Duodenal mucosa (tissue), 2 donors: ENCODE measurements at regions not wholly inside any gene's neighbourhood (a gene's known extent, or its start where the extent isn't known, plus 50 kb on each side); places are given as distances from the start of the nearest gene placed in this dataset.

Source experiments
- H3K27ac ChIP-seq: one replicate; pipeline ENCODE4 v1.7.0; 2013; ENCODE audit warnings: low read depth, low read length
- H3K27me3 ChIP-seq, 2 donors: one replicate each; pipeline ENCODE4 v1.7.0; 2013; ENCODE audit warnings: low read length in 2 of 2, control low read depth in 1 of 2; ENCODE audit not compliant: insufficient read depth in 2 of 2, control insufficient read depth in 1 of 2
- H3K36me3 ChIP-seq, 2 donors: one replicate each; pipeline ENCODE4 v1.7.0; 2013; ENCODE audit warnings: low read length in 2 of 2, control low read depth in 1 of 2; ENCODE audit not compliant: insufficient read depth in 2 of 2, control insufficient read depth in 1 of 2
- H3K4me1 ChIP-seq, 2 donors: one replicate each; pipeline ENCODE4 v1.7.0; 2013; ENCODE audit warnings: low read length in 2 of 2, control low read depth in 1 of 2; ENCODE audit not compliant: insufficient read depth in 2 of 2, control insufficient read depth in 1 of 2
- H3K4me3 ChIP-seq, 2 donors: one replicate each; pipeline ENCODE4 v1.7.0; 2013; ENCODE audit warnings: low read length in 2 of 2, low read depth in 1 of 2
- H3K9ac ChIP-seq, 2 donors: one replicate each; pipeline ENCODE4 v1.7.0; 2013; ENCODE audit warnings: low read length in 2 of 2, low read depth in 1 of 2
- H3K9me3 ChIP-seq, 2 donors: one replicate each; pipeline ENCODE4 v1.7.0; 2013; ENCODE audit warnings: low read length in 2 of 2, control low read depth in 1 of 2; ENCODE audit not compliant: control insufficient read depth in 1 of 2

- Histone ChIP-seq H3K4me3 (no peak overlapping the region), H3K9ac (no peak overlapping the region), H3K27ac (no peak overlapping the region), H3K27me3 (peaks cover 0 to 2% of the 10 kb centered on the region in 2 donors), H3K4me1 (no peaks in the 10 kb centered on the region), H3K9me3 (no peaks in the 10 kb centered on the region), H3K36me3 (no peaks in the 10 kb centered on the region)
These were observed 68.6 kb upstream of the PAX6 start for GRCh38 chr11:31879681-31880080.

- Histone ChIP-seq H3K4me1 (no peaks in the 10 kb centered on the region), H3K4me3 (no peak overlapping the region), H3K27me3 (peaks cover 3 to 5% of the 10 kb centered on the region in 2 donors), H3K9ac (no peak overlapping the region), H3K36me3 (no peaks in the 10 kb centered on the region), H3K27ac (no peak overlapping the region), H3K9me3 (no peaks in the 10 kb centered on the region)
These were observed 66.7 kb upstream of the PAX6 start for GRCh38 chr11:31877863-31878262.

- Histone ChIP-seq H3K9ac (no peak overlapping the region), H3K4me1 (no peaks in the 10 kb centered on the region), H3K4me3 (no peak overlapping the region), H3K36me3 (no peaks in the 10 kb centered on the region), H3K27me3 (peaks cover 5 to 8% of the 10 kb centered on the region in 2 donors), H3K9me3 (no peaks in the 10 kb centered on the region), H3K27ac (no peak overlapping the region)
These were observed 66.0 kb upstream of the PAX6 start for GRCh38 chr11:31877083-31877482.

- Histone ChIP-seq H3K4me1 (no peaks in the 10 kb centered on the region), H3K9me3 (no peaks in the 10 kb centered on the region), H3K36me3 (no peaks in the 10 kb centered on the region), H3K9ac (no peak overlapping the region), H3K27me3 (peaks cover 11 to 14% of the 10 kb centered on the region in 2 donors), H3K27ac (no peak overlapping the region), H3K4me3 (no peak overlapping the region)
These were observed 64.9 kb upstream of the PAX6 start for GRCh38 chr11:31875866-31876560.

- Histone ChIP-seq H3K27ac (no peak overlapping the region), H3K36me3 (no peaks in the 10 kb centered on the region), H3K4me3 (no peak overlapping the region), H3K4me1 (no peaks in the 10 kb centered on the region), H3K27me3 (peaks cover 14 to 17% of the 10 kb centered on the region in 2 donors), H3K9me3 (no peaks in the 10 kb centered on the region), H3K9ac (no peak overlapping the region)
These were observed 63.6 kb upstream of the PAX6 start for GRCh38 chr11:31874631-31875191.

GRCh38 chr11:31873124-31873523 lies 62.0 kb upstream of the PAX6 start:
- Histone ChIP-seq H3K4me1 (no peaks in the 10 kb centered on the region), H3K27me3 (peaks cover 18 to 20% of the 10 kb centered on the region in 2 donors), H3K9me3 (no peaks in the 10 kb centered on the region), H3K36me3 (no peaks in the 10 kb centered on the region), H3K9ac (no peak overlapping the region), H3K27ac (no peak overlapping the region), H3K4me3 (no peak overlapping the region)

- no peaks in the 10 kb centered on the region for H3K4me1 ChIP-seq
- no peak overlapping the region for H3K27ac ChIP-seq
- H3K9me3 ChIP-seq, result no peaks in the 10 kb centered on the region
- H3K36me3 ChIP-seq, result no peaks in the 10 kb centered on the region
- H3K9ac ChIP-seq, result no peak overlapping the region
- no peak overlapping the region for H3K4me3 ChIP-seq
- peaks cover 18 to 20% of the 10 kb centered on the region in 2 donors for H3K27me3 ChIP-seq
These were observed 60.9 kb upstream of the PAX6 start for GRCh38 chr11:31872076-31872443.

GRCh38 chr11:31871310-31872075 lies 60.4 kb upstream of the PAX6 start:
- H3K36me3 ChIP-seq, result no peaks in the 10 kb centered on the region
- H3K4me1 ChIP-seq, result no peaks in the 10 kb centered on the region
- H3K4me3 ChIP-seq, result no peak overlapping the region
- H3K9me3 ChIP-seq, result no peaks in the 10 kb centered on the region
- H3K9ac ChIP-seq, result no peak overlapping the region
- H3K27ac ChIP-seq, result no peak overlapping the region
- peaks cover 18 to 20% of the 10 kb centered on the region in 2 donors for H3K27me3 ChIP-seq

DNA sequence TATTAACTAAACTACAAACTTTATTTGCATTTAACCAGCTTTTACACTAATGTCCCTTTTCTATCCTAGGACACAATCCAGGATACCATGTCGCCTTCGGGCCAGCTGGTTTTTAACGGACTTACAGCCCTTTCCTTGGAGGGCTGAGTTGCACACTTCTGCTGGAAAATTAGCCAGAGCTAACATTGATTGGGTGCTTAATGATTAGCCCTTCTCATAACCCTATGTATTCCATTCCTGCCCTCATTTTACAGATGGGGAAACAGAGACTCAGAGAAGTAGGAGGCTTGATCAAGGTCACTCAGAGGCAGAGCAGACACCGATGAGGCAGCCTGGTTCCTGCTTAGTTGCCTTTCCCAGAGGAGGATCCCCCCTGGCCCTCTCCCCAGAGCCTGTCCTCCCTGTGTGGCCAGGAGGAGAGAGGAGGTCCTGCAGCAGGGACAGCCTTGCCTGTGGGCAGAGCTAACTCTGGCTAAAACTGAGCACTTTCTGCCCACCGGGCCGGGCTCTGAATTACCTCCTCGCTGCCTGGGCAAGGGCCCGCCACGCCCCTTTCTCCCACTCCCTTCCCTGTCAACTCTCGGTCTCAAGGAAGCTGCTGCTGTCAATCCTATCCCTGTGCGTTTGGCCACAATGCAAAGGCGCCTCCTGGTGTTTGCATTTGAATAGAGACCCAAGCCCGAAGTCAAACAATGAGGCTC lies 59.6 kb upstream of the PAX6 start:
- Histone ChIP-seq H3K27ac (no peak overlapping the region), H3K27me3 (peaks cover 18 to 20% of the 10 kb centered on the region in 2 donors), H3K9ac (no peak overlapping the region), H3K4me1 (no peaks in the 10 kb centered on the region), H3K4me3 (no peak overlapping the region), H3K36me3 (no peaks in the 10 kb centered on the region), H3K9me3 (no peaks in the 10 kb centered on the region)

DNA sequence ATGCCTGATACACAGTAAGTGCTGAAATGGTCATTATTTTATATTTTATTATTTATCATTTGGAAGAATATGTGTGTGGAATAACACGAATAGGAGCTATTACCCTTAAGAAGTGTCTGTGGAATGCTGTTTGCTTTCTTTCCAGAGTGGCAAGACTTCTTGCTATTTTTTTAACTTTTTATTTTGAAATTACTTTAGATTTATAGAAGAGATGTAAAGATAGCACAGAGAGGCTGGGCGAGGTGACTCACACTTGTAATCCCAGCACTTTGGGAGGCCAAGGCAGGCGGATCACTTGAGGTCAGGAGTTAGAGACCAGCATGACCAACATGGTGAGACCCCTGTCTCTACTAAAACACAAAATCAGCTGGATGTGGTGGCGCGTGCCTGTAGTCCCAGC lies 58.9 kb upstream of the PAX6 start:
- no peak overlapping the region for H3K4me3 ChIP-seq
- no peaks in the 10 kb centered on the region for H3K9me3 ChIP-seq
- no peak overlapping the region for H3K9ac ChIP-seq
- H3K36me3 ChIP-seq, result no peaks in the 10 kb centered on the region
- H3K27me3 ChIP-seq, result peaks cover 18 to 20% of the 10 kb centered on the region in 2 donors
- no peak overlapping the region for H3K27ac ChIP-seq
- no peaks in the 10 kb centered on the region for H3K4me1 ChIP-seq
